GM21381 (cell line): ENCODE measurements at regions not wholly inside any gene's neighbourhood (a gene's known extent, or its start where the extent isn't known, plus 50 kb on each side); places are given as distances from the start of the nearest gene placed in this dataset.

ENCODE experiments used
- ATAC-seq: cut with Tn5 transposase; IDR thresholded peaks from one replicate; pipeline ENCODE4 v1.9.1; 2021; ENCODE audit warnings: mild to moderate bottlenecking, moderate library complexity; ENCODE audit not compliant: unreplicated experiment

DNA sequence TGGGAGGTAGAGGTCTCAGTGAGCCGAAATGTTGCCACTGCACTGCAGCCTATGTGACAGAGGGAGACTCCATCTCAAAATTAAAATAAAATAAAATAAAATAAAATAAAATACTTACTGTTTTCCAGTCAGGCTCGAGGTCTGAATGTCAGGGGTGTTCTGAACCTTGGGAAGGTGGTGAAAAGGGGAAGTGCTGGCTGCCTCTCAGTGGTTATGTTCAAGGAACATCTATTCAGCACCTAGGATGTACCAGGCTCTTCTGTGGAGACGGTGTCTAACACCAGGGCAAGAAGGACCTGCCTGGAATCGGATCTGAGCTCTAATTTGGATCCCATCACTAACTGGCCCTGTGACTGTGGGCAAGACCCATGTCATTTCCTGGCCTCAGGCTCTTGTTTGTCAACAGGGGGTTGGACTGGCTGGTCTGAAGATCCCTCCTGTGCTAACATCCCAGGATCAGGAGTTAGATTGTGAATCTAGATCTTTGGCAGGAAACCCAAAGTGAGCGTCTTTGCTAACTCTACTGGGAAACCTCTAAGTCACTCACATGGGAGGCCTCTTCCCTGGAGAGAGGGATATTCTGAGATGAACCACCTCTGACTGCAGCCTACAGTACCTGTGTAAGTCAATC is 63.4 kb upstream of the SIRPG start:
- no peak for ATAC-seq

DNA sequence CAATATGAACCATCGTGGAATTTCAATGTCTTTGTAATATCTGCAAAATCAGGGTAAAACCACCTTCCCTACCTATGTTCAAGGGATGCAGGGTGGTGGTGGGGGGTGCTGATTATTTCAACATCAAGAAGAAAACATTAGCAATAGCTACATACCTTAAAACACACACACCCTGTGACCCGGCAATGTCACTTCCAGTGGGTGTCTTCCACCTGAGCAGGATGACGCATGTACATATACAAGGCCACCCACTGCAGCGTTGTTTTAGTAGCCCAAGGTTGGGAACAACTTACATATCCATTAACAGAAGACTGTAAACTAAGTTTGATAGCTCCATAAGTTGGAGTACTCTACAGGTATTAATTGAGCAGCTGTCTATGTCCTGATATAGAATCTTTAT is 62.6 kb upstream of the SIRPG start:
- ATAC-seq = no peak

DNA sequence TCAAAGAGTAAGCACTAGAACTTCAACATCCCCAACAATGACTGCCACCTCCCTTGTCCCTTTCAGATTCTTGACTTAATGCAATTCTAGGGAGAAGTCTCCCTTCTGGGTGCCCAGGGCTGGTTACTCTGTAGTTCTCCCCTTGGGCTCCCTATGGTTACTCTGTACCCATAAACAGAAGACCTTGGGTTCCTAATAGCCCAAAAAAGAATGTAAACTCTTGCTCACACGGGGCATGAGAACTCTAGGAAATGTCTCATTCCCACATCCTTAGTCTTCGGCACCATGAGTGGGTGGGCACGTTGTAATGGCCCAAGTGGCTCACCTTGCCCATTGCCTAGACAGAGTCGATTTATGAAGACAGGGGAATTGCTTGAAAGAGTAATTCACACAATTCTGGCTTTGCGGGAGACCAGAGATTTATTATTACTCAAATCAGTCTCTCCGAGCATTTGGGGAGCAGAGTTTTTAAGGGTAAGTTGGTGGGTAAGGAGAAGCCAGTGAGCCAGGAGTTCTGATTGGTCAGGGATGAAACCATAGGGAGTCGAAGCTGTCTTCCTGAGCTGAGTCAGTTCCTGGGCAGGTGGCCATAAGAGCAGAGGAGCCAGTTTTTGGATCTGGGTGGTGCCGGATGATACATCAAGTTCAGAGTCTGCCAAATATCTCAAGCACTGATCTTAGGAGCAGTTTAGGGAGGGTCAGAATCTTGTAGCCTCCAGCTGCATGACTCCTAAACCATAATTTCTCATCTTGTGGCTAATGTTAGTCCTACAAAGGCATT is 61.2 kb upstream of the SIRPG start:
- no peak for ATAC-seq

DNA sequence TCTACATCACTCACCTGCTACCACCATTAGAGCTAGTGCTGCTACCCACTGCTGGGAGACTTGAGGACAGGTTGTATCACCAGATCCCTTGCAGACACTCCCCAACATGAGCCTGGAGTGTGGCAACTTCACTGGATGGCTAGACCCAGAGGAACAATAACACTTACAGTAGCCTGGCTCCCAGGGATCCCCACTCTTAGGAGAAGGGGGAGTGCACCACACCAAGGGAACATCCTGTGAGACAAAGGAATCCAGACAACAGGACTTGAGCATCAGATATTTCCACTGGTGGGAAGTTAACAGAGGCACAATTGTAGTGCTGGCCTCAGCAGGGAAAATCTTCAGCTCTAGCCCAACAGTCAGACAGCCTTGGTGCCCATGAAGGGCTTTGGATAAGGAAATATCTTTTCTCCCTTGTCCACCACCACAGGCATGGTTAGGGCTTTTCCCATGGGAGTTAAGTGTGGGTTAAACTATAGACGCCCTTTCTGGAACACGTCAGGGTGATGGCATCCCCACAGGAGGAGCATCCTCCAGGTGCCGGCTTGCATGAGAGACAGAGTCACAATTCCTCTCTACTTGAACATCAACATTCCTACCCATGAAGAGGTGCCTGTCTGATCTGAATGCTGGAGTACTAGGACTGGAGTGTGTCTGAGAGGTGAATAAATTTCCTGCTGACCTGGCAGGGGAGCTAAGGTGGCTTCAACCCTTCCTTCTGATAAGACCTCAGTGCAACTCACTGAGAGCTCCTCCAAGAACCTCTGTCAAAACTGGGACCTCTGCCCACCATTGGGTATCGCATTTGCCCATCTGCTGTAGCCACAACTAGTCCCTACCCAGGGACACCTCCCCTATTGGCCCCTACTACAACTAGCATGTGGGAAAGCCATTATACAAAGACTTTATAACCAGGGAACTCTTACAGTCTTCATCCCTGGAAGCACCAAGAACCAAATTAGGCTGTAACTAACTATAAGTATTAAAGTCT is 55.4 kb upstream of the SIRPG start:
- ATAC-seq = no peak

DNA sequence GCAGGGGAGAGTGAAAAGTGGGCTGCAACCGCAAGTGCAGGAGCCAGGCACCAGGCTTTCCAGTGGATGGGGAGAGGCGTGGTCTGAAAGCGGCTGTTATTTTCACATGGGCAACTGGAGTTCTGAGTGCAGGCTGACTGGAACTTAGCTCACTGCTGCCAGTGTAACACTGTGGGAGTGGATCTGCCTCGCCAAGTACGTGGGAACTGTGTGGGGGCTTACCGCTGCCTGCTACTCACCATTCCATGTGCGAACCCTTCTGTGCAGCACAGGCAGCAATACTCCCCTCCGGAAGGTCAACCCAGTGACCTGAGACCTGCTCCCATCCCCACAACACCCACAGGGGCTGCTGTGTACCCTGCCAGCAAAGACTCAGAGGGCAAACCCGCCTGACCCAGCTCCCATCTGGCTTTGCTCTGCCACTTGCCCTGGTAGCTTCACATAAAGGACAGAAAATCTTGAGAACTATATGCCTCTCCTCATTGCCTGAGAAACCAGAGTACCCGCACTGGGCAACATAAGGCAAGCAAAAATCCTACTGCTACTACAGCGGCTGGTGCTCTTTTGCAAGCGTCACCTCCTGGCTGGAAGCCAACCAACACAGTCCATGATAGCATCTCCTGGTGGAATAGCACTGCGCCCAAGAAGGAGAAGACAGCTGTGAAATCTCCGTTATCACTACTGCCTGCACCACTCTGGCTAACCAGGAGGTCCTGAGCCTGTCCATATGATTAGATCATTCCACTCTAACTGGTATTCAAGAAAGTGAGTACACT is 54.4 kb upstream of the SIRPG start:
- ATAC-seq = no peak

GRCh38 chr20:1711266-1711665 is 53.7 kb upstream of the SIRPG start:
- no peak for ATAC-seq

DNA sequence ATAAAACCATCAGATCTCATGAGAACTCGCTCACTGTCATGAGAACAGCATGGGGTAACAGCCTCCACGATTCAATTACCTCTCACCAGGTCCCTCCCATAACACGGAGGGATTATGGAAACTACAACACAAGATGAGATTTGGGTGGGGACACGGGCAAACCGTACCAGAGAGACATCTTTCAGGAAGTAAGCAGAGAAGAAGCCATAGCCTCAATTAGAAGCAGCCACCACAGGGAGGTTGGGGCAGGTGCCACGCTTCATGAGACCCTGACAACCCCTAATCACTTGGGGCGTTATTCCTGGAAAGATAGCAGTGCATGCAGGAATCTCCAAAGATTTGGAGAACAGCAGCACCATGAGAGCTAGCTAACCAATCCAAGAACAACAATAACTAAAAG is 52.9 kb upstream of the SIRPG start:
- no peak for ATAC-seq

GRCh38 chr20:1707588-1708449 is 50.2 kb upstream of the SIRPG start:
- ATAC-seq = no peak
